Fibroblast of skin of scalp (primary cell): ENCODE measurements at regions not wholly inside any gene's neighbourhood (a gene's known extent, or its start where the extent isn't known, plus 50 kb on each side); places are given as distances from the start of the nearest gene placed in this dataset.
A peak's percentile ranks its signal among the peaks of the same experiment; 100 is the strongest.
"Not testable (repeated sequence)": the region's sequence is repeated elsewhere in the genome, so short reads cannot be mapped to it uniquely, and the experiment has no call there.

Experiments used
- DNase-seq: peaks from one replicate; pipeline ENCODE4 v3.0.0-alpha.2; 2013

DNA sequence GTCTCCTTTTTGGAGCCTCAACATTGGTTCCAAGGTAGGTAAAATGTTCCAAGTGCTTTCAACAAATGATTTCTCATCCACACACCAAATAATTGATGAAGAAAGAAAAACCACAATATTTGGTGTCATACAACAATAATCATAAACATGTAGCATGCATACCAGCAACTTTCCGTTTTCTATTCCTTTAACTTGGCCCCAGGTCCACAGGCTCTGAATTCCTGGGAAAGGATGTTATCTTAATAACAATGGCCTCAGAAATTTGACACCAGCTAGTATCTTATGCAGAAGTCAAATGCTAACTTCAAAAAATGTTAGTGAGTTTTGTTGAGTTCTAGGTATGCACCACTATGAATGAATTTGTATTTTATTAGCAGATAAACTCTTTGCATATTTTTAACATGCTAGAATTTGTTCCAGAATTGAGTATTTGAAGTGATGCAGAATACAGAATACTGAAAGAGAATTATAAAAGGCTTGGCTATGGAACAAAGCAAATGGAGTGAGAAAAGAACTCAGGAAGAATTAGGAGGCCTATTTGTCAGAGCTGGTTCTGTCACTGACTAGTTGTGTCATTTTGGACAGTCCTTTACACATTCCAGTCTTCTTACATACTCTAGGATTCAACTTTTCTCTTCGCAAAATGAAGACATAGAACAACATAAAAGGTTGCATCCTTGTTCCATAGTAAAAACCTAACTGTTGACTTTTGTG lies 435.3 kb upstream of the TNC start:
- peak; percentile 35 for DNase-seq

DNA sequence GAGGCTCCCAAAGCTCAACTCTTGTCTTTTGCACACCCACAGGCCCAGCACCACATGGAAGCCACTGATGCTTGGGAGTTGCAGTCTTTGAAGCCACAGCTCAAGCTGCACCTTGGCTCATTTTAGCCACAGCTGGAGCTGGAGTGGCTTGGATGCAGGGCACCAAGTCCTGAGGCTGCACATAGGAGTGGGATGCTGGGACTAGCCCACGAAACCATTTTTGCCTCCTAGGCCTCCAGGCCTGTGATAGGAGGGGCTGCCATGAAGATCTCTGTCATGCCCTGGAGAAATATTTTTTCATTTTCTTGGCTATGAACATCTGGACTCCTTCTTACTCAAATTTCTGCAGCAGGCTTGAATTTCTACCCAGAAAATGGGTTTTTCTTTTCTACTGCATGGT lies 438.5 kb upstream of the TNC start:
- no peak for DNase-seq

DNA sequence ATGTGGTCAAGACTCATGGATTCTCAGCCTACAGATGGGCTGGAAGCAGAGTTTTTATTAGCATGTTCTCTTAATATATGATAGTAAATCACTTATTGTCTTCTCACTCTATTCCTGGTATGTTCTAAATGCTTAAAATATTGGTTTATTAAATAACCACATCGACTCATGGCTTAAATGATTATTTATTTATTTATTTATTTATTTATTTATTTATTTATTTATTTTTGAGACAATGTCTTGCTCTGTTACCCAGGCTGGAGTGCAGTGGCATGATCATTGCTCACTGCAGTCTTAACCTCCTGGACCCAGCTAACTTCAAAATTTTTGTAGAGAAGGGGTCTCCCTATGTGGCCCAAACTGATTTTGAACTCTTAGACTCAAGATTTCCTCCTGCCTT lies 457.2 kb upstream of the TNC start:
- DNase-seq, result no peak

DNA sequence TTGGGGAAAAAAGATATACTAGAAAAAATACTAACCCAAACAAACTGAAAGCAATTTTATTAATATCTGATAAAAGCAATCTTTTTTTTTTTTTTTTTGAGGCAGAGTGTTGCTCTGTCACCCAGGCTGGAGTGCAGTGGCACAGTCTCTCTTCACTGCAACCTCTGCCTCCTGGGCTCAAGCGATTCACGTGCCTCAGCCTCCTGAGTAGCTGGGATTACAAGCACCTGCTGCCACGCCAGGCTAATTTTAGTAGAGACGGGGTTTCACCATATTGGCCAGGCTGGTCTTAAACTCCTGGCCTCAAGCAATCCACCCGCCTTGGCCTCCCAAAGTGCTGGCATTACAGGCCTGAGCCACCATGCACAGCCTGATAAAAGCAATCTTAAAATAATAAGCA lies 467.5 kb upstream of the TNC start:
- not testable (repeated sequence) for DNase-seq

DNA sequence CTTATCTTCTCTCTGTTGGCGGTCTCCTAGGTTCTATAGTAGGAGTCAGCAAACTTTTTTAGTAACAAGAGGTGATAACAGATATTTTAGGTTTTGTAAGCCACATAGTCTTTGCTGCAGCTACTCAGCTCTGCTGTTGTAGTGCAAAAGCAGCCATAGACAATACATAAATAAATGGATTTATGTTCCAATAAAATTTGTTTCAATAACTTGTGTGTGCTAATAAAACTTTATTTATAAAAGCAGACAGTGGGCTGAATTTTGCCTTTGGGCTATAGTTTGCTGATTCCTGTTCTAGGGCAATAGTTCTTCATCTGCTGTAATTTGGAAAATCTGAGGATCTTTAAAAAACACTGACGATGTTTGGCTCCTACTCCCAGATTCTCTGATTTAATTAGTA lies 469.4 kb upstream of the TNC start:
- DNase-seq, result no peak

DNA sequence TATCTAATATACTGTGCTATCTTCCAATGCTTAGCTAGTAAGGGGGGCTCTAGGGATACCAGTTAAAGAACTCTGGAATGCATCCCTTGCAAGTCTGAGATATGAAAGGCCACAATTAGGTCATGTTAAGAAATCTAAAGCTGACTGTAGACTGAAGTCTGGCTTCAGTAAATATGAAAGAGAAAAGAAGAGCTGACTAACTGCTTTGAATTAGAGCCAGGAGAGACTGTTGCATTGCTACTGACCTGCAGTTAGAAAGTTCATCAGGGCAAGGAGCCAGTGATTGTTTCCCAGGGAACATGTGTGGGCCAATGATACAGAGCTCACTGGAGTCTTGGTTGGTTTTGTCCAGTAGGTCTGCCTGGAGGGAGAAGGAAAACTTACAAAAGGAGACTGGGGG lies 472.1 kb upstream of the TNC start:
- peak; percentile 93 for DNase-seq

DNA sequence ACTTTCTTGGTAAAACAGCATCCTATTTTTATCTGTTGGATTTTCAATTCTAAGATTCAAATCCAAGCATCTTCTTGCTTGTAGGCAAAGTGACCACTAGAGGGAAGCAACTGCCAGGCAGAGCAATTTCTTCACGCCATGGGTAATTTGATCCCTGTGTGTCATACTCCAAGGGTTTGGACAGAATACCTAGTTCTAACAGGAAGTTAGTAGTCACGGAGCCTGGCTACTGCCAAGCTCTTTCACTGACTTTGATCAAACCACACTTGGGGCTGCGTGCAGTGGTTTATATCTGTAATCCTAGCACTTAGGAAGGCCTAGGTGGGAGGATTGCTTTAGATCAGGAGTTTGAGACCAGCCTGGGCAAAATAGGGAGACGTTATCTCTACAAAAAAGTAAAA lies 473.6 kb upstream of the TNC start:
- peak; percentile 99 for DNase-seq

DNA sequence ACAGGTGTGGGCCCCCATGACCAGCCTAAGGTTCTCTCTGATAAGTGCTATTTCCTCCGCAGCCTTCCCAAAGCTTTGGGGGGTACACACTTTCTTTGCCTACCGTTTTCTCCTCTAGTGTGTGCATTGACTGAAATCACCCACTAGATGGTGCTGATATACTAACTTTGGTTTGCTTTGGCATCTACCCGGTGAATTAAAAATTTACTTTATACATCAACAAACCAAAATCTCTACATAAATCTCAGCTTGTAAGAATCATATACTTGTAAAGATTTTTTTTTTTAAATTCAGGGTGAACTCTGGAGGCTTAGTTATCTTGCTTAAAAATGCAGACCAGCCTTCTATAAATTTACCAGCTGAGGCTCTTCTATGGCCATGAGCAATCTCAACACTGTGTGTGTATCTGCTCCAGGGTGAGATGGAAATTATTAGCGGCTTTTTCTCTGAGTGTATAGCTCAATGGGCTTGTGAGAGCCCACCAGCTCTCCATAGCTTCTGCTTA lies 475.7 kb upstream of the TNC start:
- DNase-seq, result peak; percentile 83

DNA sequence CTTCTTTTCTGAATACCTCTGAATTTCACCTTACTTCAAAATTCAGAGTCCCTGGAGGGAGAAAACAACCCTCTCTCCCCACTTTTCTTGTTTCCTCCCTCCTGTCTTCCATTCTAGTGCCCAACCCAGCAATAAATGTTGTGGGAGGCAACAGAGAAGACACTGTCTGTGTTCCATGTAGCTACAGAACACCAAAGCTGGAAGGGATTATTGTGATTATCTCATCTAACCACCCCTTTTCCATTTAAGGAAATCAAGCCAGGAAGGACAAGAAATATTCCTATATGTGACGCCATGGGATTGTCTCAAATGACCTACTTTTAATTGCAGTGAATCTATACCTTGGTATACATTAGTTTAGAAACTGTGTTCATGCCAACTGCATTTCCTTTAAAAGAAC lies 476.6 kb upstream of the TNC start:
- DNase-seq, result peak; percentile 90

DNA sequence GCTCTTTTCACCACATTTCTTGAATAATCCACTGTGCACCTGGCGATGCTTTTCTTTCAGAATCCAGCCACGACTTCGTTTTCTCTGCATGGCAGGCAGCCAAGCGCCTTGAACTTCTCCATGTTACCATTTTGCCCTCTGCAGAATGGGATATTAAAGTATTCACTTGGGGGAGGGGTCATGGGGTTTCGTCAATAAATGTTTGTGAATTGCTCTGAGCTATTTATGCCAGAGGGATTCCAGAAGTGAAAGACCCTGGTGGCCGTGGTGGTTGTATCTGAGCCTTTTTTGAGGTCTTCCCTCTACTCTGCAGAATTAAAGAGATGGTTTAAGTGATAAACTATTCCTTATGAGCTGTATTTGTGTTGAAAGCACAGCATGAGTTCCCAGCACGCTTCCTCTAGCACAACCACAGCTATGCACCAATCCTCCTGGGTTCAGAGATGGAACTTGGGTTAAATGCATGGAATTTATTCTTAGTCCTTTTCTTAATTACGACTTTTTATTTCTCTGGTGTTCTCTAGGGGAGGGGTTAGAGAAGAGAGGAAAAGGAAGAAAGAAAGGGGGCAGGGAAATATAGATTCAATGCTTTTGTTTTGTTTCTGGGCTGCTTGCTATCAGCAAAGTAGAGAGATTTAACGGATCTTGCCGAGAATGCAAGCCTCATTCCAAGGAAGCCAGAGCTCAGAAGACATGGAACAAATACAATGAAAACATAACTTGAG lies 478.2 kb upstream of the TNC start:
- peak; percentile 100 for DNase-seq

DNA sequence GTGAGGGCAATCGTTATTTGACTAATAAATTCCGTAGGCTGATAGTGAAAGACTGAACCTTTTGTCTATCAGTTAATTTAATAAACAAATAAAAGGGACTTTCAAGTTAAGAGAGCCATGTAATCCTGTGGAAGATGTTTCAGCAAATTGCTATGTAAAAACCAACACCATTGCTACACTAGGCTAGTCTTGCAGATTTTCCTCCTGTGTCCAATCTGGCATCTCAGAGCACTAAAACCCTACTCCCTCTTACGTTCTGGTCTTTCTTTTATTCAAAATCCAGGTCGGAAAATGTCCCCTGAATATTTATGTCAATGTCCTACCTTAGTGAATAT lies 478.8 kb upstream of the TNC start:
- DNase-seq, result no peak

DNA sequence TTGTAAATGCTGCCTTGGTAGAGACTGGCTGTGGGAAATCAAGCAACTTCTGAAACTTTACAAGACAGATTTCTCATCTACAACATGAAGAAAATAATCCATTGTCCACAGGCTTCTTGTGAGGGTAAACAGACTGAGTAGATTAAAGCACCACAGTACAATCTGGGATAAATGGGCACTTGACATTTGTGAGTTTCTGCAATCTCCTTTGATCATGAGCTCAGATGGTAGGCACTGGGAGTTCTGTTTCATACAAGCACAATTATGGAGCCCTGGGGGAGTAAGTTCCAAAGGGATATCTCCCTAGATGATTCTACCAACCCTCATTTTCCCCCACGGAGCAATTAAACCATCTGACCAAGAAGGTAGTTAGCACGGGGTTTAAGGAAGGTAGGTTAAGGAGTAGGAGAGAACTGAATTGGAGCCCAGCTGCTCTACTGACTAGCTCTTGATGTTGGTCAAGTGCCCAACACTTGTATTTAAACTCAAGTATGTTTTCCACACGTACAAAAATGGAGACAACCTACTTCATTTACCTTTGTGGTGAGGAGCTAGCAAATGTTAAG lies 479.5 kb upstream of the TNC start:
- DNase-seq, result no peak

DNA sequence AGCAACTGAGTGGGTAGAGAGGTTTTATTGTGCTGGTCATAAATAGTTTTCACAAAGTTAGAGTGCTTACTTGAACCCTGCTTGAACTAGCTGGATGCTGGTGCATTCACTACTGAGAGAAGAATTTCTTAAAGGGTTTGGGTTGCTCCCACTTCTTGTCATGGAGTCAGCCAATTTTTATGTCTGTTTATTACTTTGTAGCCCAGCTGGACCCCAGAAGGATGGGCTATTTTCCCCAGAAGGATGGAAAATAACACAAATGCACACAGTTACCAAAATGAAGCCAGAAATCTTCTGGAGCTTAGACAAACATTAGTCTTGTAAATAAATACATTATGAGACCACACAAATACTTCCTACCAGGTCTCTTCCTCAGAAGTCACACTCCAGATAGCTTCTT lies 480.8 kb upstream of the TNC start:
- no peak for DNase-seq

DNA sequence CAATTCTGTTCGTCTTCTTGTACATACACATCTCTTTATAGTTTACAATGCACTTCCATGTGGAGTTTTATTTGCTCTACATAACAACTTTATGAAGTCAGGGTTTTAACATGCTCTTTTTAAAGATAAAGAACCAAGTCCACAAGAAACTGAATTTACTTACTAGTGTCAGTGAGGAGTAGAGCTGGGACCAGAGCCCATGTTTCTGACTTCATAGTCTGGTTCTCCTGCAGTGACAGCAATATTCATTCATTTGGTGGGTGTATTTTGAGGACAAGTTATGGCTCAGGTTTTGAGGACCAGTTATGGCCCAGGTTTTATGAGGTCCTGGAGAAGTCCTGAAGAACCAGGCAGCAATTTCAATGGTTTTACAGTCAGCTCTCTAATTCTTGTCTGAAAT lies 481.9 kb upstream of the TNC start:
- no peak for DNase-seq

DNA sequence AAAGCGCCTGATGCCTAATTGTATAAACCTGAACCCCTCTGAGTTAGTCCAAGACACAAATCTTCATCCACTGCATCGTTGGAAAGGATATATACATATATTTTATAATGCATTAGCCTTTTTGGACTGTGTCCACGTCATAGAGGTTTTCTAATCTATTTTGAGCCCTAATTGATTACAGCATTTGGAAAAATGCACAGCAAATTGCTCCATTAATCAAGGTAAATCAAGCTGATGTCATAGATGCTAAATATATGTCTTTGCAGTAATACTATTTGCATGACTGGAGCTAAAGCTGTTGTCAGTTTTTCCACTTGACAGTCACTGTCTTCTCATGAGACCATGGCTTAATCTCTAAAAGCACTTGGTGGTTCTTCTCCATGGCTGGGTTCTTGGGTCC lies 483.5 kb upstream of the TNC start:
- DNase-seq, result peak; percentile 73

DNA sequence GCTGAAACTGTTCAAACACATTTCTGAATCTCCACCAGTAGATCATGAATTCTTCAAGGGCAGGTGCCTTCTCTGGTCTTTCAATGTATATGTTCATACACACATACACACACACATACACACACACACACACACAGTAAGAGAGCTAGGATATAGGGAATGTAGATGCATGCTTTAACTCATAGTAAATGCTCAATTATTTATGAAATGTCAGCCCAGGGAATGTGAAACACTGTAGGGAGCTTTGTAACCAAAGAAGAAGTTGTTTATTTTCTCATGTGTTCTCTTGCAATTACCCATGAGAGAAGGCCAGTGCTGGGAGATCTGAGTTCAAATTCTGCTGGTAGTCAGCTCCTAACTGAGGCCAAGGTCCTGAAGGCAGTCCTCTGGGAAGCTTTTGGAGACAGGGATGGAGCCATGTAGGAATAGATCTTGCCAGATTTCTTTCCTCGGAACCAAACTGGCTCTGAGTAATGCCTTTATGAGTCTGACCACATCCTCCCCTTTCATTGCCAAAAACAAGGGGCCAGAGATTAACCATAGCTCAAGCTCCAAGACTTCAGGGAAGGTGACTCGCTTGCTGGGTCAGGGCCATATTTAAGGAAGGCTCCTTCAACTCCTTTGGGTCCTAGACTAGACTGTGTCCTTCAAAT lies 487.0 kb upstream of the TNC start:
- DNase-seq, result peak; percentile 98

DNA sequence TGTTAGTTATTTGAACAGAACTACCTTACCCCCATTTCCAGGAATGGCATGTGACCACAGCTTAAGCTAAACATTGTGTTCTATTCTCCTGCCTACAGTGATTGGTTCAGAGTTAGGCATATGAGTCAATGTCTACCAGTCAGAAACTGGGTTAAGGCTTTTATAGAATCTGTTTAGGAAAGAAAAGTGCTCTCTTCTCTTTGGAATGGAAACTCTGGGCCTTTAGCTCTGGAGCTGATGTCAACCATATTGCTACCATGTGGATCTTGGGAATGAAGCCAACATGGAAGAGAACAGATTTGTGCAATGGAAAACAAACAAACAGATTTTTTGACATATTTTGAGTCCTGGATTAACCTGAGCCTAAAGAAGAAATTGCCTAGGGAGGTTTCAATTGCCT lies 488.9 kb upstream of the TNC start:
- no peak for DNase-seq

DNA sequence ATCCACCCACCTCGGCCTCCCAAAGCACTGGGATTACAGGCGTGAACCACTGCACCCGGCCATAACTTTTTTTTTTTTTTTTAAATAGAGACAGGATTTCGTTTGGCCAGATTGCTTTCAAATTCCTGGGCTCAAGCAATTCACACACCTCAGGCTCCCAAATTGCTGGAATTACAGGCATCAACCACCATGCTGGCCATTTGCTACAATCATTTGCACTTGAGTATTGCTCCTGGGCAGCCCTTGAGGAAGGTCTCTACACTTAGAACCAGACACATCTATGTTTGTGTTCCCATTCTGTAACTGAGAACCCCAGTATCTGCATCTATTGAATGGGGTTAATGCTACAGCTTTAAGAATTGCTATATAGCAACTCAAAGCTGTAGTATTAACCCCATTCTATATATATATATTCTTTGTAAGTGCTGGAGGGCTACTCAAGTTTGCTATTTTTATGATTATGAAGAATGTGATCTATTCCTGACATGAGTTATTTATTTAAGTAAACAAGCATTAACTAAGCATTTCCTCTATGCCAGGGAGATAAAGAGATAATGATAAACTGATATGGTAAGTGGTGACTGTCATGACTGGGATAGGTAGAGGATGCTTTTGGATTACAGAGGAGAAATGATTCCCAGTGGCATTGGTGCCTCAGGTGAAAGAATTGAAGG lies 496.5 kb upstream of the TNC start:
- no peak for DNase-seq

DNA sequence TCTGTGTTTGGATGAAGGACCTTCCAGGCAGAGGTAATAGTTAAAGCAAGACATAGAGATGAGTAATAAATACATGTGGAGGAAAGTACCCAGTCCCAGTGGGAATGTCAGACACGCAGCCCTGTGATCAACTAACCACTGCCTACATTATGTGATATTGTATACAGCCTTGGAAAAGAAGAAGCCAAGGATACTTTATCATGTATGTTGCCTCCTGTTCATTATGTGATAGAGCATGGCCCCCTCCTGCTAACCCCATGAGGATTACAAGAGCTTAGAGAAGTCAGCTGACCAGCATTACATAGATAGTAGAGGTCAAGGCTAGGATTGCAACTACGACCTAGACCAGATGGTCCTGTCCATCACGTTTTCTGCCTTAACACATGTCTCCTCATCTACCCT lies 497.0 kb upstream of the TNC start:
- DNase-seq, result peak; percentile 67

DNA sequence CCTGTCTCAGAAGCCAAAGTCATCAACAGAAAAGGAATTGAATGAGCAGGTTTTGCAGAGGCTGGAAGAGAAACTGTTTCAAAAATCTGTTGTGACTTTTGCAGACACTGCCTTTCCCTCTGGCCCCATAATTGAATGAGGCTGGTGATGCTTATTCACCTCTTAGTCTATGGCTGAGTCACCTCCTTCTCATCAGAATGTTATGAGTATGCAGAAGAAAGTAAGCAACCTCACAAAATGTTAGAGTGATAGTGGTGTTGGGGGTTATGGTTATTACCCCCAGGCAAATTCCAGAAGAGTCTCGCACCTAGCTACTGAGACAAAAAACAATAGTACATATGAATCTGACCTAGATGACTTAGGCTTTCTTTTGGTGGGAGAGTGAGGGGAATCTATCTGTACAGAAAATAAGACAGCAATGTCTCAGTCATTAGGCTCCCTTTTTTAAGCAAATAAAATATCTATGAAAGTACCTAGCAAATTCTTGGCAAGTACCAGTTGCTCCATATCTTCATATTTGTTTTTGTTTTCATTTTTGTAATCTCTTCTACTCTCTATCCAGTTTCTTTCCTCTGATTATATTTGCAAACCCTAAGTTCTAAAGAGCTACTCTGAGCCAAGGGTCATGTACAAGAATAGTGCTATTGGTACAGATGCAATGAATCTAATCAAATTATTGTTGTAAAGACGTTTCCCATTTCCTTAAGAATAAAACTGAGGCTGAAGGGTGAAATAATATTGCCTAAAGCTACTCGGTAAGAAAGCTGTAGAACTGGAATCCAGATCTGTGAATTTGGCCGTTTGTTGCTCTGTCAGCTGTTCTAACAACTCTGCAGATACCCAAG lies 498.1 kb upstream of the TNC start:
- DNase-seq, result peak; percentile 95

DNA sequence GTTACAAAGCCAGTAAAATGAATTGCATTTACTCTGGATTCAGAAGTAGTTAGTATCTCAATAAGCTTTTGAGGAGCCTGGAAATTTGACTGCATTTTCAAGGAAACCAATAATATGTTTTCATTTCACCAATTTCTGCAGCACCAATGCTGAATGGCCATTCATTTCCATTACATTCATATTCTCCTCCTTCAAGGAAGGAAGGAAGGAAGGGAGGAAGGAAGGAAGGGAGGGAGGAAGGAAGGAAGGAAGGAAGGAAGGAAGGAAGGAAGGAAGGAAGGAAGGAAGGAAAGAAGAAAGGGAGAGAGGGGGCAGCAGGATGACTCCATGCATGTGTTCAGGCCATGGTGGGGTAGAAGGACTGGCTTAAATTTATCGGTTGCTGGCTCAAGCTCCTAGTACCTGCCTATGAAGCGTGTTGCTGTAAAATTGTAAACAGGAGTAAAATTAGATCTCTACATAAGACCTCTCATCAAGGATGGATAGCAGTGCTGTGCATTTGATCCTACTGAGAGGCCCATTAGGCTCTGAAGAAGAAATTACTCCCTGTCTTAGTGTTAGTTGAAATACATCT lies 498.8 kb upstream of the TNC start:
- DNase-seq, result no peak

DNA sequence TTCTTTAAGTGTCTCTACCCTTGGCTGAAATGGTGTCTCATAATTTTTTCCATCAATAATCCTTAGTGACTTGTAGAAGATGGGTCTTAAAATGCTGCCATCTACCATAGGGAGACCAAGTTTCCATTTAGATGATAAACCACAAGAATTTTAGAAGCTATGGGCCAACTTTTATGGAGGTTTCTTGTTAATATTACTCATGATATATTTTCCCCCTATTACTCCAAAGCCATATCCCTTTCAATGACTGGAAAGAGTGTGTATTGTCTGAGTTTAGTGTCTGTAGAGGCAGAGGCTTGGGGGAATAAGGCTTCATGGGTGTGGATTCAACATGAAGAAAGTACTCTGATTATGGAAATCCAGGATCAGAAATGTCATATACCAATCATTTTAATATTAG lies 507.3 kb upstream of the TNC start:
- DNase-seq, result peak; percentile 66
